ENCODE measurements at regions not wholly inside any gene's neighbourhood (a gene's known extent, or its start where the extent isn't known, plus 50 kb on each side); places are given as distances from the start of the nearest gene placed in this dataset.

DNA sequence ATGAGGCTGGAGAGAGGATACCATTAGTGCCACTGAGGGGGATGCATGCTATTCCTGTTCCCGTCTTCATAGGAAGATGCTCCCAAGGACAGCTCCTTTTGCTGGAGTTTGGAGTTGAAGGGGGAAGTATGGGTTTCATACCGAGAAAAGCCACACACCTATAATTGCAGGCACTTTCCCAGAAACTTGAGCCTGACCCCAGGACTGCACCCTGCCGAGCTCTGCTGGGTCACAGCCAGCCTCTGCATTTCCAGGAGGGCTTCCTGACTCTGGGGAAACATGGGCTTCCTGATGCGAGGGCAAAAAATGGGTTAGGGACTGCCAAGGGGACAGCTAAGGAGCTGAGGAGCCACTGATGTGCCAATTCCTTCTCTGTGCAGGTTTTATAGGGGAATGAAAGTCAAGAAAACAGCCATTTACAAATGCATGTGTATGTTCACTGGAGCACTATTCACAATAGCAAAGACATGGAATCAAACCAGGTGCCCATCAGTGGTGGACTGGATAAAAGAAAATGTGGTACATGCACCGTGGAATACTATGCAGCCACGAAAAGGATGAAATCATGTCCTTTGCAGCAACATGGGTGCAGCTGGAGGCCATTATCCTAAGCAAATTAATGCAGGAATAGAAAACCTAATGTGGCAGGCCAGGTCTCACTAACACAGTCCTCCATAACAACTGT, 104.5 kb downstream of the ACAA2 start:
- Histone ChIP-seq H3K4me2 (ENCODE audit: insufficient read depth, low read length) (no peak overlapping the region), H3K9ac (ENCODE audit: low read depth, low read length) (no peak overlapping the region), H3K27ac (ENCODE audit: low read length) (no peak overlapping the region), H3K4me3 (ENCODE audit: low read depth in 1 of 2, low read length in 2 of 2) (no peak overlapping the region), H3K36me3 (ENCODE audit: insufficient read depth, low read length) (no peaks in the 10 kb centered on the region), H4K20me1 (ENCODE audit: insufficient read depth, low read length) (no peaks in the 10 kb centered on the region), H2AFZ (ENCODE audit: low read depth, low read length) (no peak overlapping the region), H3K4me1 (ENCODE audit: insufficient read depth, low read length) (no peaks in the 10 kb centered on the region), H3K79me2 (ENCODE audit: insufficient read depth, low read length) (no peaks in the 10 kb centered on the region), H3K27me3 (ENCODE audit: insufficient read depth, low read length, poor library complexity) (no peaks in the 10 kb centered on the region), H3K9me3 (ENCODE audit: insufficient read depth, low read length, severe bottlenecking) (no peaks in the 10 kb centered on the region)
- no peak for ATAC-seq (ENCODE audit: insufficient read depth, low read depth)
- TF ChIP-seq EZH2 (IDR thresholded peaks at IDR 0.05; ENCODE audit: borderline replicate concordance, low read depth, low read length, severe bottlenecking) = no peak
- TF ChIP-seq, protein P1, sequence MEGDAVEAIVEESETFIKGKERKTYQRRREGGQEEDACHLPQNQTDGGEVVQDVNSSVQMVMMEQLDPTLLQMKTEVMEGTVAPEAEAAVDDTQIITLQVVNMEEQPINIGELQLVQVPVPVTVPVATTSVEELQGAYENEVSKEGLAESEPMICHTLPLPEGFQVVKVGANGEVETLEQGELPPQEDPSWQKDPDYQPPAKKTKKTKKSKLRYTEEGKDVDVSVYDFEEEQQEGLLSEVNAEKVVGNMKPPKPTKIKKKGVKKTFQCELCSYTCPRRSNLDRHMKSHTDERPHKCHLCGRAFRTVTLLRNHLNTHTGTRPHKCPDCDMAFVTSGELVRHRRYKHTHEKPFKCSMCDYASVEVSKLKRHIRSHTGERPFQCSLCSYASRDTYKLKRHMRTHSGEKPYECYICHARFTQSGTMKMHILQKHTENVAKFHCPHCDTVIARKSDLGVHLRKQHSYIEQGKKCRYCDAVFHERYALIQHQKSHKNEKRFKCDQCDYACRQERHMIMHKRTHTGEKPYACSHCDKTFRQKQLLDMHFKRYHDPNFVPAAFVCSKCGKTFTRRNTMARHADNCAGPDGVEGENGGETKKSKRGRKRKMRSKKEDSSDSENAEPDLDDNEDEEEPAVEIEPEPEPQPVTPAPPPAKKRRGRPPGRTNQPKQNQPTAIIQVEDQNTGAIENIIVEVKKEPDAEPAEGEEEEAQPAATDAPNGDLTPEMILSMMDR (IDR thresholded peaks at IDR 0.05; ENCODE audit: borderline replicate concordance, extremely low read depth, low read length, poor library complexity, severe bottlenecking) = no peak
- no peak for DNase-seq

DNA sequence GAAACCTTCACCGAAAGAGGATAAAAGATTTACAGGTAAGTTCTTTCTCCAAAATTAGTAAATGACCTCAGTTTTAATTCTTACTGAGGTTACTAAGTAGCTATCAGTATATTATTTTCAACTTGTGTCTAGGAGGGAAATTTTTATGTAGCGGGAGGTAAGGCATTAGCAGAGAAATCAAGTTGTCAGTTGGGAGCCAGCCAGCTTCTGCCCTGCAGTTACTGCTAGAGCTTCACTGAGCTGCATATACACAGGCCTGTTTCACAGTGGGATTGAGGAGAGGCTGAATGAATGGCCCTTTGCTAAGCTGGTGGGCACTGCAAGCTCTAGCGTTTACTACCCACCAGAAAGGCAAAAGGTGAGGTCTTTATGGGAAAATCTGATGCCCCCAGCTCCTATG, 105.7 kb downstream of the ACAA2 start:
- TF ChIP-seq, protein P1 (IDR thresholded peaks at IDR 0.05; ENCODE audit: borderline replicate concordance, extremely low read depth, low read length, poor library complexity, severe bottlenecking) = no peak
- TF ChIP-seq EZH2 (IDR thresholded peaks at IDR 0.05; ENCODE audit: borderline replicate concordance, low read depth, low read length, severe bottlenecking) = no peak
- no peak for DNase-seq

GRCh38 chr18:49704334-49704733, 109.0 kb downstream of the ACAA2 start:
- no peaks in the 10 kb centered on the region for H3K9me3 ChIP-seq (ENCODE audit: insufficient read depth, low read length, severe bottlenecking)
- H3K4me1 ChIP-seq (ENCODE audit: insufficient read depth, low read length) = no peaks in the 10 kb centered on the region
- H3K27ac ChIP-seq (ENCODE audit: low read length) = no peak overlapping the region
- no peak overlapping the region for H2AFZ ChIP-seq (ENCODE audit: low read depth, low read length)
- no peaks in the 10 kb centered on the region for H3K79me2 ChIP-seq (ENCODE audit: insufficient read depth, low read length)
- ATAC-seq (ENCODE audit: insufficient read depth, low read depth) (no peak), DNase-seq (no peak)
- no peaks in the 10 kb centered on the region for H3K27me3 ChIP-seq (ENCODE audit: insufficient read depth, low read length, poor library complexity)
- no peak overlapping the region for H3K4me3 ChIP-seq (ENCODE audit: low read depth in 1 of 2, low read length in 2 of 2)
- H3K4me2 ChIP-seq (ENCODE audit: insufficient read depth, low read length) = no peak overlapping the region
- H3K36me3 ChIP-seq (ENCODE audit: insufficient read depth, low read length) = no peaks in the 10 kb centered on the region
- no peaks in the 10 kb centered on the region for H4K20me1 ChIP-seq (ENCODE audit: insufficient read depth, low read length)
- TF ChIP-seq, protein P1 (IDR thresholded peaks at IDR 0.05; ENCODE audit: borderline replicate concordance, extremely low read depth, low read length, poor library complexity, severe bottlenecking) = no peak
- TF ChIP-seq EZH2 (IDR thresholded peaks at IDR 0.05; ENCODE audit: borderline replicate concordance, low read depth, low read length, severe bottlenecking) = no peak
- no peak overlapping the region for H3K9ac ChIP-seq (ENCODE audit: low read depth, low read length)

More for the DNA sequence above, 105.7 kb downstream of the ACAA2 start:
- H3K4me3 ChIP-seq (ENCODE audit: low read depth in 1 of 2, low read length in 2 of 2) = no peak overlapping the region
- no peak for ATAC-seq (ENCODE audit: insufficient read depth, low read depth)
- no peaks in the 10 kb centered on the region for H3K79me2 ChIP-seq (ENCODE audit: insufficient read depth, low read length)
- no peak overlapping the region for H3K9ac ChIP-seq (ENCODE audit: low read depth, low read length)
- no peak overlapping the region for H3K4me2 ChIP-seq (ENCODE audit: insufficient read depth, low read length)
- H3K4me1 ChIP-seq (ENCODE audit: insufficient read depth, low read length) = no peaks in the 10 kb centered on the region
- H3K27me3 ChIP-seq (ENCODE audit: insufficient read depth, low read length, poor library complexity) = no peaks in the 10 kb centered on the region
- H3K27ac ChIP-seq (ENCODE audit: low read length) = no peak overlapping the region
- no peaks in the 10 kb centered on the region for H3K36me3 ChIP-seq (ENCODE audit: insufficient read depth, low read length)
- no peaks in the 10 kb centered on the region for H3K9me3 ChIP-seq (ENCODE audit: insufficient read depth, low read length, severe bottlenecking)
- no peak overlapping the region for H2AFZ ChIP-seq (ENCODE audit: low read depth, low read length)
- no peaks in the 10 kb centered on the region for H4K20me1 ChIP-seq (ENCODE audit: insufficient read depth, low read length)
